Upper lobe of left lung (tissue), 6 donors: ENCODE measurements at regions not wholly inside any gene's neighbourhood (a gene's known extent, or its start where the extent isn't known, plus 50 kb on each side); places are given as distances from the start of the nearest gene placed in this dataset.

Experiments used
- ATAC-seq, 2 donors: fragments of 200-7000 bp; cut with Tn5 transposase; one replicate each; pipeline ENCODE4 v1.9.1; 2022; ENCODE audit warnings: mild to moderate bottlenecking in 2 of 2, moderate library complexity in 2 of 2; ENCODE audit not compliant: low FRiP score in 2 of 2
- DNase-seq, 2 donors: peaks; one replicate each; pipeline ENCODE4 v3.0.0-alpha.2; 2019 to 2020
- H3K27ac ChIP-seq, 4 donors: fragments of 200-600 bp; sonication (generic); one replicate each; pipeline ENCODE4 v1.5.1; 2016 to 2019
- H3K27me3 ChIP-seq, 4 donors: fragments of 200-600 bp; sonication (generic); one replicate each; pipeline ENCODE4 v1.5.1; 2017 to 2019
- H3K36me3 ChIP-seq, 4 donors: fragments of 200-600 bp; sonication (generic); one replicate each; pipeline ENCODE4 v1.5.1; 2016 to 2019
- H3K4me1 ChIP-seq, 4 donors: fragments of 200-600 bp; sonication (generic); one replicate each; pipeline ENCODE4 v1.5.1; 2018 to 2019
- H3K4me3 ChIP-seq, 4 donors: fragments of 200-600 bp; sonication (generic); one replicate each; pipeline ENCODE4 v1.5.1; 2017 to 2019; ENCODE audit warnings: mild to moderate bottlenecking in 2 of 4, moderate library complexity in 1 of 4
- H3K9me3 ChIP-seq, 4 donors: fragments of 200-600 bp; sonication (generic); one replicate each; pipeline ENCODE4 v1.5.1; 2018 to 2019
- CTCF ChIP-seq, 6 experiments: fragments of 450-650 bp in 4 of 6; fragments of 200-600 bp in 2 of 6; sonication (generic) in 2 of 6; IDR thresholded peaks; one replicate each; pipeline ENCODE4 v1.5.1; 2016 to 2019; ENCODE audit warnings: antibody characterized with exemption in 6 of 6
- EP300 ChIP-seq, 4 donors: sonication (generic); formaldehyde crosslinking; IDR thresholded peaks; one replicate each; pipeline ENCODE4 v1.5.1; 2017; ENCODE audit warnings: antibody characterized with exemption in 4 of 4, control low read depth in 2 of 4
- POLR2A ChIP-seq, 4 donors: fragments of 450-650 bp; IDR thresholded peaks; one replicate each; pipeline ENCODE4 v1.5.1; 2016 to 2017; ENCODE audit warnings: antibody characterized with exemption in 4 of 4, mild to moderate bottlenecking in 2 of 4
- POLR2AphosphoS5 ChIP-seq, 2 donors: sonication (generic); formaldehyde crosslinking; IDR thresholded peaks; one replicate each; pipeline ENCODE4 v1.5.1; 2017; ENCODE audit warnings: antibody characterized with exemption in 2 of 2
- WGBS, 2 donors: methylation state at CpG; one replicate each; pipeline ENCODE4 v1.1.5; 2017 to 2018; 5-methylcytosine and 5-hydroxymethylcytosine counted together
- donor health status: DM: no; HTN: no; CAD: no; lungs with moderate emphysema.
- donor health status: DM: no; HTN: yes; CAD: no; lungs with severe emphysema.

DNA sequence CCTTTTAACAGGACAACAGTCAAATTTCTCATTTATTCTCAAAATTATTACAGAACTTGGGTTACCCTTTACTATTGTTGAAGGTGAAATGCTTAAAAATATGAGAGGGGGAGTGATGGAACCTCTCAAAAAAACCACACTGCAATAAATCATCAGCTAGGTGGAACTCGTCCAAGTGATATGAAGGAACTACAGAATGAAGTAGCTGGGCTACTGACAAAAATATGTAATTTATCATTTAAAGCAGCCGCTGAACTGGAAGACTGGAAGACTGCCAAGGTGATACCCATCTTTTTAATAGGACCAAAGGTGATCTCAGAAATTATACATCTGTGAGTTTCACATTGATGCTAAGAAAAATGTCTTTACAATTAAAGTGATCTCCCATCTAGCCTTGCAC is 597.7 kb upstream of the TENM3 start:
- H3K27me3 ChIP-seq, result no peaks in the 10 kb centered on the region
- H3K4me1 ChIP-seq, result no peaks in the 10 kb centered on the region
- no peak for ATAC-seq
- WGBS, 2 donors, result 30 to 31% methylated on average over 2 of the region's 2 CpGs
- H3K9me3 ChIP-seq, result no peaks in the 10 kb centered on the region
- DNase-seq, result no peak
- H3K36me3 ChIP-seq, result no peaks in the 10 kb centered on the region
- no peak overlapping the region for H3K4me3 ChIP-seq
- no peak for TF ChIP-seq EP300 (IDR thresholded peaks at IDR 0.05)
- TF ChIP-seq POLR2A (IDR thresholded peaks at IDR 0.05), result no peak
- TF ChIP-seq POLR2AphosphoS5 (IDR thresholded peaks at IDR 0.05), result no peak
- TF ChIP-seq CTCF (IDR thresholded peaks at IDR 0.05), result no peak
- H3K27ac ChIP-seq, result no peak overlapping the region

DNA sequence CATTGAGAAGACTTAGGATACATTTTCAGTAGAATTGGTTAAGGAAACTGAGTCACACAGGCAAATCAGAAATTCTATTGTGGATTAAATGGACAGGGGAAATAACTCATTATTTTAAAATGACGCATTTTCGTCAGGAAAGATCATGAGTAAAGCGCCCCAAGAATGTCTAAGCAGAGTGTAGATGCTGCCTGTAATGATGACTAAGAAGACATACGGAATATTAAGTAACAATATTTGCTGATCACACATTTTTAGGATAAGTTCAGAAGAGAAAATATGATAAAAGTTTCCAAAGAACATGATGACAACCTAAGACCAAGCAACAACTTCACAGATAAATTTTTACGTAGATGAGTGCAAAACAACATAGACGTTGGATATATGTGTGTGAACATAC is 596.3 kb upstream of the TENM3 start:
- no peak for TF ChIP-seq POLR2A (IDR thresholded peaks at IDR 0.05)
- no peak for TF ChIP-seq CTCF (IDR thresholded peaks at IDR 0.05)
- no peak for TF ChIP-seq POLR2AphosphoS5 (IDR thresholded peaks at IDR 0.05)
- no peak for TF ChIP-seq EP300 (IDR thresholded peaks at IDR 0.05)
- 83 to 89% methylated on average over 6 of the region's 6 CpGs for WGBS, 2 donors
- no peak for ATAC-seq

GRCh38 chr4:181647396-181648147 is 595.6 kb upstream of the TENM3 start:
- no peak for ATAC-seq
- whole genome bisulfite sequencing, 2 donors, result 52 to 65% methylated on average over 19 of the region's 19 CpGs
- DNase-seq, result no peak
- no peak for TF ChIP-seq CTCF (IDR thresholded peaks at IDR 0.05)
- no peak for TF ChIP-seq EP300 (IDR thresholded peaks at IDR 0.05)
- no peak for TF ChIP-seq POLR2AphosphoS5 (IDR thresholded peaks at IDR 0.05)
- TF ChIP-seq POLR2A (IDR thresholded peaks at IDR 0.05), result no peak
- no peak overlapping the region for H3K4me3 ChIP-seq
- no peak overlapping the region for H3K27ac ChIP-seq
- no peaks in the 10 kb centered on the region for H3K9me3 ChIP-seq
- H3K36me3 ChIP-seq, result no peaks in the 10 kb centered on the region
- H3K27me3 ChIP-seq, result no peaks in the 10 kb centered on the region
- H3K4me1 ChIP-seq, result no peaks in the 10 kb centered on the region

More for the DNA sequence above, 596.3 kb upstream of the TENM3 start:
- Histone ChIP-seq H3K36me3 (no peaks in the 10 kb centered on the region), H3K4me1 (no peaks in the 10 kb centered on the region), H3K9me3 (no peaks in the 10 kb centered on the region), H3K27me3 (no peaks in the 10 kb centered on the region), H3K4me3 (no peak overlapping the region), H3K27ac (no peak overlapping the region)
- no peak for DNase-seq

DNA sequence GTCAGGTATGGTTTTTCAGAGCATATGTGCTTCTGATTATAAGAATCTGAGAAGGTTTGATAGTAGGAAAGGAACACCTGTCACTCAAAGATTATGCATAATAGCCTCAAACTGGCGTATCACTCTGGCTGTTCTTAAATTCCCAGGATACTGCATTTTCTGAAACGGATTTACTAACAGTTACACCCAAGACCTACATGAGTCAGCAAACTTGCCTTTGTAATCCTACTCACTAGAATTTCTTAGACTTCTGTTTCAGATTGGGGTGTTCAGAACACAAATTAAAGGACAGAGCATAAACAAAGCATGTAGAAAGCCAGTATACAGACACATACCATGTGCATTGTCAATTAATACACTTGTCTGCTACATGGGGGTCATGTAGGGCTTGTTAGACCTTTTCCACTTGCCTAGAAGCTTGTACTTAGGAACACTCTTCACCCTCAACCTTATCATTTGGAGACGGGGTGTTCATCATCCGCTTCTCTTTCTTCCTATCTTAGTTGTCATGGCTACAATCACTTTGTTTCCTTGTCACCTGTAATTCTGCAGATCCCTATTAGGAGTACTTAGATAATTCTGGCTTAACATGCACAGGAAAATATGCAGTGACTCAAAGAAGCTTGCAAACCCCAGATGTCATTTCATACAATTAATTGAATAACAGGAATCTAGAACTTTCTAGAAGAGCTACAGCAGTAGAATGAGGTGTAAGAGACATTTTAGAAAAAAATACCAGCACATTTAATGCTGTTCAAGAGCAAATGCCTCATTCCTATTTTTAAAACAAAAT is 593.0 kb upstream of the TENM3 start:
- TF ChIP-seq CTCF (IDR thresholded peaks at IDR 0.05), result no peak
- DNase-seq (no peak), ATAC-seq (no peak)
- no peaks in the 10 kb centered on the region for H3K36me3 ChIP-seq
- H3K27me3 ChIP-seq, result no peaks in the 10 kb centered on the region
- no peak overlapping the region for H3K4me3 ChIP-seq
- no peak overlapping the region for H3K27ac ChIP-seq
- no peaks in the 10 kb centered on the region for H3K9me3 ChIP-seq
- no peaks in the 10 kb centered on the region for H3K4me1 ChIP-seq
- 59% methylated on average over 4 of the region's 4 CpGs for WGBS, 2 donors
